ENCODE measurements at regions not wholly inside any gene's neighbourhood (a gene's known extent, or its start where the extent isn't known, plus 50 kb on each side); places are given as distances from the start of the nearest gene placed in this dataset.

GRCh38 chr18:47323158-47323557 is 71.7 kb upstream of the SKOR2 start:
- no peaks in the 10 kb centered on the region for H3K79me2 ChIP-seq (ENCODE audit: control insufficient read depth, insufficient read depth, low read length)
- H3K4me1 ChIP-seq (ENCODE audit: control insufficient read depth, extremely low read depth, insufficient read depth, low read length) = no peaks in the 10 kb centered on the region
- H3K9me1 ChIP-seq (replicated peaks; ENCODE audit: control insufficient read depth, extremely low read depth, insufficient read depth, low read length) = no peaks in the 10 kb centered on the region
- H3K36me3 ChIP-seq (ENCODE audit: control insufficient read depth in 2 of 2, extremely low read depth in 1 of 2, insufficient read depth in 2 of 2, low read length in 2 of 2) = no peaks in the 10 kb centered on the region
- FAIRE-seq = no peak
- no peak overlapping the region for H3K4me2 ChIP-seq (ENCODE audit: insufficient read depth, low read length)
- dilution Hi-C loops (cut with MboI; ENCODE audit: extremely low pct_ligation_motif_present, low sequenced_read_pairs) (no loop called here), intact Hi-C loops (cut with micrococcal nuclease) (no loop called here)
- H4K20me1 ChIP-seq (replicated peaks; ENCODE audit: control insufficient read depth, extremely low read depth, insufficient read depth, low read length) = no peaks in the 10 kb centered on the region
- no peak for TF ChIP-seq CTCF (IDR thresholded peaks at IDR 0.05; ENCODE audit: extremely low read depth in 1 of 2, insufficient read depth in 1 of 2, low read depth in 1 of 2, low read length in 2 of 2)
- TF ChIP-seq GATA2 (IDR thresholded peaks at IDR 0.05; ENCODE audit: insufficient read depth, insufficient read length, low read depth, low read length) = no peak
- peak; percentile 30 for TF ChIP-seq FOS (IDR thresholded peaks at IDR 0.05; ENCODE audit: borderline replicate concordance, insufficient read depth, low read length)
- no peak overlapping the region for H2AFZ ChIP-seq (ENCODE audit: low read depth, low read length)
- H3K27me3 ChIP-seq (ENCODE audit: control insufficient read depth in 2 of 2, insufficient read depth in 2 of 2, low read length in 2 of 2) = no peaks in the 10 kb centered on the region
- ChIA-PET POLR2A (no interaction called here), CTCF (no interaction called here)
- no peak overlapping the region for H3K4me3 ChIP-seq (replicated peaks in 1 of 3; ENCODE audit: insufficient read depth in 1 of 3, low read depth in 1 of 3, low read length in 3 of 3)
- no peak overlapping the region for H3K9ac ChIP-seq (replicated peaks; ENCODE audit: extremely low read depth, insufficient read depth, low read length)
- H3K9me3 ChIP-seq (replicated peaks; ENCODE audit: control insufficient read depth, insufficient read depth, low read length) = peaks cover 1% of the 10 kb centered on the region
- no peak for DNase-seq (ENCODE audit: low read depth, low spot score)
- no peak overlapping the region for H3K27ac ChIP-seq (ENCODE audit: insufficient read depth, low read depth, low read length)
- BruUV-seq (replicated peaks) = no TSS peak

- Histone ChIP-seq H2AFZ (ENCODE audit: low read depth, low read length) (no peak overlapping the region), H4K20me1 (replicated peaks; ENCODE audit: control insufficient read depth, extremely low read depth, insufficient read depth, low read length) (no peaks in the 10 kb centered on the region), H3K4me3 (replicated peaks in 1 of 3; ENCODE audit: insufficient read depth in 1 of 3, low read depth in 1 of 3, low read length in 3 of 3) (no peak overlapping the region), H3K27me3 (ENCODE audit: control insufficient read depth in 2 of 2, insufficient read depth in 2 of 2, low read length in 2 of 2) (no peaks in the 10 kb centered on the region), H3K79me2 (ENCODE audit: control insufficient read depth, insufficient read depth, low read length) (no peaks in the 10 kb centered on the region), H3K9me3 (replicated peaks; ENCODE audit: control insufficient read depth, insufficient read depth, low read length) (peaks cover 1% of the 10 kb centered on the region), H3K9ac (replicated peaks; ENCODE audit: extremely low read depth, insufficient read depth, low read length) (no peak overlapping the region), H3K36me3 (ENCODE audit: control insufficient read depth in 2 of 2, extremely low read depth in 1 of 2, insufficient read depth in 2 of 2, low read length in 2 of 2) (no peaks in the 10 kb centered on the region), H3K4me2 (ENCODE audit: insufficient read depth, low read length) (no peak overlapping the region), H3K4me1 (ENCODE audit: control insufficient read depth, extremely low read depth, insufficient read depth, low read length) (no peaks in the 10 kb centered on the region), H3K27ac (ENCODE audit: insufficient read depth, low read depth, low read length) (no peak overlapping the region), H3K9me1 (replicated peaks; ENCODE audit: control insufficient read depth, extremely low read depth, insufficient read depth, low read length) (no peaks in the 10 kb centered on the region)
- DNase-seq (ENCODE audit: low read depth, low spot score) (no peak), FAIRE-seq (no peak)
- ChIA-PET POLR2A (no interaction called here), CTCF (interaction anchor here (1.0 to 1.2 kb wide), 2 partner anchors 48 to 433 kb away, joined by 3 read pairs; no protein-coding TSS in a partner anchor)
- intact Hi-C loops (cut with micrococcal nuclease) = no loop called here
- dilution Hi-C loops (cut with MboI; ENCODE audit: extremely low pct_ligation_motif_present, low sequenced_read_pairs) = no loop called here
- BruUV-seq (replicated peaks) = no TSS peak
- TF ChIP-seq MAX (IDR thresholded peaks at IDR 0.05; ENCODE audit: insufficient read depth, insufficient read length) (no peak), MYC (IDR thresholded peaks at IDR 0.05; ENCODE audit: low read depth, low read length) (no peak), GATA2 (IDR thresholded peaks at IDR 0.05; ENCODE audit: insufficient read depth, insufficient read length, low read depth, low read length) (no peak), CTCF (IDR thresholded peaks at IDR 0.05; ENCODE audit: extremely low read depth in 1 of 2, insufficient read depth in 1 of 2, low read depth in 1 of 2, low read length in 2 of 2) (no peak), JUN (IDR thresholded peaks at IDR 0.05; ENCODE audit: borderline replicate concordance, insufficient read depth, insufficient read length, low read depth) (no peak), EZH2 (IDR thresholded peaks at IDR 0.05; ENCODE audit: borderline replicate concordance, low read depth, low read length, severe bottlenecking) (no peak), FOS (IDR thresholded peaks at IDR 0.05; ENCODE audit: borderline replicate concordance, insufficient read depth, low read length) (no peak), POLR2A (IDR thresholded peaks at IDR 0.05; ENCODE audit: low read depth, low read length) (no peak), POLR2AphosphoS5 (IDR thresholded peaks at IDR 0.05; ENCODE audit: insufficient read depth, low read depth, low read length) (no peak)
These were observed 70.4 kb upstream of the SKOR2 start for GRCh38 chr18:47321815-47322214.
